ENCODE measurements at regions not wholly inside any gene's neighbourhood (a gene's known extent, or its start where the extent isn't known, plus 50 kb on each side); places are given as distances from the start of the nearest gene placed in this dataset.

DNA sequence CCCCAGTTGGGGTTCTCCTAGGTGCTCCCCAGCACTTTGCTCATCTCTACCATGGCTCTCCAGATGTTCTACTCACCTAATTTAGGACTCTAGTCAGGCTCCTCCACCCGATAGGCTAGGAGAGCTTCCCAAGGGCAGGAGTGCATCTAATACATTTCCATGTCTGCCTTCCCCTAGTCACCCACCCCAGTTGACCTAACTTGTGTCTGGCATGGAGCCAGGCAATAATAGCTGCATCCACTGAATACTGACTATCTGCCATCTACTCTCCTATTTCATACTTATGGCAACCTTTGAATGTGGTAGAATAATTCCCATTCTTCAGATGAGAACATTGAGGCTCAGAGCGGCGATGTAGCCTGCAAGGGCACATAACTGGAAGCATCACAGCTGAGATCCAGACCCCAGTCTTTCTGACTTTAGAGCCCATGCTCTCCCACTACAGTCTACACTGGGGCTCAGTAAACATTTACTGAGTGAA, 71.8 kb upstream of the YWHAQ start:
- no peak overlapping the region for H3K4me3 ChIP-seq (ENCODE audit: low read length)
- no peak for TF ChIP-seq ZNF274 (IDR thresholded peaks at IDR 0.05; ENCODE audit: low read depth, low read length)

DNA sequence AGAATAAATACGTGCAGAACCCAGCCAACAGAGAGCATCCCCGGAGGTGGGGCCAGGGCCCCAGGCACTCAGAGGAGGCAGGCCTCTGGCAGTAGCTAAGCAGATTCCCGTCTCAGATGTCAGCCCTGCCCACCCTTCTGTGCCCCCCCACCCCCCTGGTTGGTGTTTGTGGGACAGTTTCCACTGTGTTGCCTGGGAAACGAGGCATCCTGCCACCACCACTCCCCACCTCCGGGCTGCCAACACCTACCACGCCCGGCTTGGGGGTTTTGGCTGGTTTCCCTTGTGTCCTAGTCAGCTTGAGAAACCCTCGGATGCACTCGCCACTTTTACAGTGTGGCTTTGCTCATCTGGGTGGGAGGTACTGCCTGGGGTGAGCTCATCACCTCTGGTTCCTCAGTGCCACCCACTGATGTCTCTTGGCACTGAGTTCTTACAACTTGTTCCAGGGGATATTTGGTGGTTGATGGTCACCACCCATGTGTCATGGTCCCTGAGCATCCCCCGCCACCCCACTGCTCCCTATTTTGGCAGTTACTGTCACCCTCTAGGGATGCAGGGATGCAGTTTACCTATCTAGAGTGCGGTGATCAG, 72.4 kb upstream of the YWHAQ start:
- no peak for TF ChIP-seq ZNF274 (IDR thresholded peaks at IDR 0.05; ENCODE audit: low read depth, low read length)
- H3K4me3 ChIP-seq (ENCODE audit: low read length) = no peak overlapping the region

DNA sequence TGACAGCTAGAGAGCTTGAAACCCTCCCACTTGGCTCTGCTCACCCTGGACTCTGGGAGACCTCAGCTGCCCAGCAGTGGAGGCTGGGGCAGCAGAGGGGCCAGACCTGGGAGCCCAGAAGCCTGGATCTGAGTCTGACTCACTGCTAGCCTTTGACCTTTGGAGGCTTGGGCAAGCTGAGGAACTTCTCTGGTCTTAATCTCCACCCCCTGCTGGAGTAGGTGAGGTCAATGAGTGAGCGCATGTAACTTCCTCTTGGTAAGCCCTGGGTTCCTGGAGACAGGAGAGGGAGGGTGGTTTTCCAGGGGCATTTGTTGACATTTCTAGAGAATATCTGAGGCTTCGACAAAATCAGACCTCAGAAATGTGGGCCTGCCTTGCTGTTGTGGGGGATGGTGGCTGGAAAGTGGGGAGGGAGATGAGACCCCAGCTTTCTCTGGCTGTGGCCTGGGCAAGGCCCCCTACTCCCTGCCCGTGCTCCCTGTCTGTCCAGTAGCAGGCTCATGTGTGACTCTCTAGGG, 73.0 kb upstream of the YWHAQ start:
- no peak for TF ChIP-seq ZNF274 (IDR thresholded peaks at IDR 0.05; ENCODE audit: low read depth, low read length)
- no peak overlapping the region for H3K4me3 ChIP-seq (ENCODE audit: low read length)

DNA sequence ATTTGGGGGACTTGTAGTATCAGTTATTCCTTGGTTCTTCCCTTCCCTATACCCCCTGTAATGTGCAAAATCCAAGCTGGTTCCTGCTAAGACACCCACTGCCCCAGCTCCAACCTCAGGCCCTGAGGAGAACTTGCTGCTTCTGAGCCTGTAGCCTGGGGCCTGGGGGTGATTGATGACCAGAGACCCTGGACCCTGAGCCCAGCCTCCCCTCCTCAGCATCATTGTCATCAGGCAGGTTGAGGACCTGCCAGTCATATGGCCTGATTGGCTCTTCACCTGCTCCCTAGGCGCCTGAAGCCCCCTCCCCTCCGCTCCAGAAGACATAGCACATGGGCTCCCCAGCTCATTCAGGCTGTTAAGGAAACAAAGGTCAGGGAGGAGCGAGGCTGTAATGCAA, 73.8 kb upstream of the YWHAQ start:
- no peak overlapping the region for H3K4me3 ChIP-seq (ENCODE audit: low read length)
- TF ChIP-seq ZNF274 (IDR thresholded peaks at IDR 0.05; ENCODE audit: low read depth, low read length) = no peak

DNA sequence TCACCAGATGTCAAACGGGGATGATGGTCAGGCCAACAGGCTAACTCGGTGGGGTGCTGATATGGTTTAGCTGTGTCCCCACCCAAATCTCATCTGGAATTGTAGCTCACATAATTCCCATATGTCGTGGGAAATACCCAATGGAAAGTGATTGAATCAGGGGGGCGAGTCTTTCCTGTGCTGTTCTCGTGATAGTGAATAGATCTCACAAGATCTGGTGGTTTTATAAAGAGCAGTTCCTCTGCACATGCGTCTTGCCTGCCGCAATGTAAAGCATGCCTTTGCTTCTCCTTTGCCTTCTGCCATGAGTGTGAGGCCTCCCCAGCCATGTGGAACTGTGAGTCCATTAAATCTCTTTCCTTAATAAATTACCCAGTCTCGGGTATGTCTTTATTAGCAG, 74.4 kb upstream of the YWHAQ start:
- no peak overlapping the region for H3K4me3 ChIP-seq (ENCODE audit: low read length)
- no peak for TF ChIP-seq ZNF274 (IDR thresholded peaks at IDR 0.05; ENCODE audit: low read depth, low read length)

DNA sequence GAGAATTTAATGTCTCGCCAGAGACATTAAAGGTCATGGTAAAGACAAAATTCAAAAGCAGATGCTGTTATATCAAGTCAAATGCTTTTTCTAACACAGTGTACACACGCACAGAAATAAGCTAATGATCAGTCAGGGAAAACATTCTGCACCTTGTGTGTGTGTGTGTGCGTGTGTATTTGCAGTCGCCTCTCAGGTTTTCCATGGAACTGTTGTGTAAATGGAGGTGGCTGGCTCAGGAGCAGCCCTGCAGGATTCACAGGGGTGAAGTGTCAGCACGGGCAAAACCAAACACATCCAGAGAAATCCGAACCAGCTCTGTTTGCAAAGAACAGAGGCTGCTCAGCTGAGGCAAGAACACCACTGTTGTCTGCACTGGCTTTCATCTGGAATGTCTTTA, 76.2 kb upstream of the YWHAQ start:
- no peak for TF ChIP-seq ZNF274 (IDR thresholded peaks at IDR 0.05; ENCODE audit: low read depth, low read length)
- H3K4me3 ChIP-seq (ENCODE audit: low read length) = no peak overlapping the region

DNA sequence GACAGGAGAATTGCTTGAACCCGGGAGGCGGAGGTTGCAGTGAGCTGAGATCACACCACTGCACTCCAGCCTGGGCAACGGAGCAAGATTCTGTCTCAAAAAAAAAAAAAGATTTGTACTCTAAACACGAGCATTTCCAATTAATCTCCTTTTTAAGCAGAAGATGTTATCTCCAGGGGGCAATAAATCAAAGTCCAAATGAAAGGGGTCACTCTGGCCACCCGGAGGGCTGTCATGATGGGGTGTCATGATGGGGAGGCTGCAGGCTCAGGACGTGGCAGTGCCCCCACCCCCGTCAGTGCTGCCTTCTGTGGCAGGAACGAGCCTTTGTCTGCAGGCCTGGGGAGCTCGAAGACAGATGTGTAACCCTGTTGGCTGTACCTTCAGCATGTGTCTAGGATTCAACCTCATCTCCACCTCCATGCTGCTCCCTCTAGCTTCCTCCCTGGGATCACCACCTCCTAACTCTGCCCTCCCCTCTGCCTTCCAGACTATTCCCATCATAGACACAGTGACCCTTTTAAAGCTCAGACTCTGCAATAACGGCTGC, 76.9 kb upstream of the YWHAQ start:
- no peak for TF ChIP-seq ZNF274 (IDR thresholded peaks at IDR 0.05; ENCODE audit: low read depth, low read length)
- no peak overlapping the region for H3K4me3 ChIP-seq (ENCODE audit: low read length)

DNA sequence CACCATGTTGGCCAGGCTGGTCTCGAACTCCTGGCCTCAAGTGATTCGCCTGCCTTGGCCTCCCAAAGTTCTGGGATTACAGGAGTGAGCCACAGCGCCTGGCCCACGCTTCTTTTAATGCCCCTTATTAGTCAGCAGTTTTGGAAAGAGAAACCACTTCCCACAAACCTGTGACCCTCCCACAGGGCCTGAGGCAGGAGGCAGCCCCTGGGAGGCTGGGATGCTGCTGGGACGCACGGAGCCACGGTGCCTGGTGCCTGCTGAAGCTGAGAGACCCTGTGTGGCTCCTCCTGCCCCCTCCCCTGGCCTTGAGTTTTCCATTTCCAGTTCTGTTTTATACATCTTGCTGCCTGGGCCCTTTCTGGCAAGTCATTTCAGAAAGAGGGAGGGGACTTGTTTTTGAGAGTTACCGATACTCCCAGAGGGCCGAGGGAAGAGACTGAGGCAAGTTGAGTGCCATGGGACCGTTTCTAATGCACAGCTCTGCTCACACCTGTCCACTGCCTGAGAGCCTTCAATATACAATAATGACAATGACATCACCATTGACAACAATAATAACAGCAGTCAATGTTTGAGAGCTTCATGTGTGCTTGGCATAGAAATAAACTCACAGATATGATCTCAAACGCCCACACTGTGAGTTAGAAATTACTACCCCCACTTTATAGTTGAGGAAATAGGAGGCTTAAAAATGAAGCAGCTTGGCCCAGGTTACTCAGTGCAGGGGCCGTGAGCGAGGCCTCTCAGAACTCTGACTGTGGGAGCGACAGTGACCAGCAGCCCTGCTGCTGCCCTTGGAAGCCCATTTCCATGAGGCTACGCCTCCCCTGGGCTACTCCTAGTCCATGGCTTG, 78.1 kb upstream of the YWHAQ start:
- no peak overlapping the region for H3K4me3 ChIP-seq (ENCODE audit: low read length)
- TF ChIP-seq ZNF274 (IDR thresholded peaks at IDR 0.05; ENCODE audit: low read depth, low read length) = no peak

DNA sequence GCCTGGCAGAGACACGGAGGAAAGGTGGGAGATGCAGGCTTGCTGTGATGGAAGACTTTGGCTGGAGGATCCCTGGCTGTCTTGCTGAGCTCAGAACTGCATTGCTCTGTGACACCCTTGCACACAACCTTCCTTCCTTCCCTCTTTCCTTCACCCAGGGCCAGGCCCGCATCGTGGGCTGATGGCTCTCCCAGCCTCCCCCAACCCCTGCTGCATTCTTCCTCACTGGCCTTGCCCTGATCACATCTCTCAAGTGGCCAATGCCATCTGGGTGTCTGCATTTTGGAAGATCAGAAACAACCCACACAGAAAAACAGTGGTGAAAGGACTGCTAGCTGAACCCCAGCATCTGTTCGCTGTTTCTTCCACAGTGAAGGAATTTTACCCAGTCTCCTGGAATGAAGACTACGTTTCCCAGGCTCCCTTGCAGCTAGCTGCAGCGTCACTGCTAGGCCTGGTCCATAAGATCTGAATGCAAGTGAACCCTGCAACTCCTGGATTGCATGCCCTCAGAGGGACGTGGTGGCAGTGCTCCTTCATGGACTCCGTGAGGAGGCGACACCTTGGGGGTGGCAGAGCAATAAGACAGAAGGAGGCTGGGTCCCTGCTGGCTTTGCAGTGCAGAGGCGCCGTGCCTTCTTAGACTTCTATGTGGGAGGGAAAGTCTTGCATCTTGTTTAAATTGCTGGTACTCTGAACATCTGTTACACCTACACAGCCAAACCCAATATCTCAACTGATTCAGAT, 78.9 kb upstream of the YWHAQ start:
- H3K4me3 ChIP-seq (ENCODE audit: low read length) = no peak overlapping the region
- TF ChIP-seq ZNF274 (IDR thresholded peaks at IDR 0.05; ENCODE audit: low read depth, low read length) = no peak

DNA sequence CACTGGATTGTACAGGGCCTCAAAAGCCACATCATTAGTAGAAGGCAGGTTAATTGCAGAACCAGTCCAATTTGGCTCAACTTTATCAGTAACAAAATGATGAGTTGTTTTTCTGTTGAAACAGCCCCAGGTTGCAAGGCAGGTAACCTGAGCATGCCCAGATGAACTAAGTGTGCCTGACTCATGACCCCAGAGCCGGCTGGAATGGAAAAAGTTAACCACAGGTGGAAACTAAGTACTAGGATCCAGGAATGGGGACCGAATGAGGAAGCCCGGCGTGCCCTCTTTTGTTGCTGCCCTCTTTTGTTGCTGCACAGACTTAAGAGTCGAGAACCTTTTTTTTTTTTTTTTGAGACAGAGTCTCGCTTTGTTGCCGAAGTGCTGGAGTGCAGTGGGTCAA, 79.5 kb upstream of the YWHAQ start:
- no peak for TF ChIP-seq ZNF274 (IDR thresholded peaks at IDR 0.05; ENCODE audit: low read depth, low read length)
- H3K4me3 ChIP-seq (ENCODE audit: low read length) = no peak overlapping the region

DNA sequence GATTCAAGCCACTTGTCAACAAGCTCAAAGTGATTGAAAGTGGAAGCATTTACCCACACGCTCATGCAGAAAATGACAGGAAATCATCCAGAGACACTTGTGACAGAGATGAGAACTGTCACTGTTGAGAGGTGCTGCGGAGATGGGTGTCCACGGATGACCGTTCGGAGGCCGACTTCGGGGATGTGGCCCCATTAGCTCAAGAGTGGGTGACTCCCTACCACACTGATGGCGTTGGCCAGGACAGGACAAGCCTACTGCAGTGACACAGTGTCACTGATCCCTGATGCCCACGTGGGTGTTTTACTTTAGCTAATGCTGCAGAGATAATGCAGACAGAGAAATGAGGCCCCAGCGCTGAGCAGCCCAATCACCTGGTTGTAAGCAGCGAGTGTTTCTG, 81.5 kb upstream of the YWHAQ start:
- no peak for TF ChIP-seq ZNF274 (IDR thresholded peaks at IDR 0.05; ENCODE audit: low read depth, low read length)
- H3K4me3 ChIP-seq (ENCODE audit: low read length) = no peak overlapping the region

DNA sequence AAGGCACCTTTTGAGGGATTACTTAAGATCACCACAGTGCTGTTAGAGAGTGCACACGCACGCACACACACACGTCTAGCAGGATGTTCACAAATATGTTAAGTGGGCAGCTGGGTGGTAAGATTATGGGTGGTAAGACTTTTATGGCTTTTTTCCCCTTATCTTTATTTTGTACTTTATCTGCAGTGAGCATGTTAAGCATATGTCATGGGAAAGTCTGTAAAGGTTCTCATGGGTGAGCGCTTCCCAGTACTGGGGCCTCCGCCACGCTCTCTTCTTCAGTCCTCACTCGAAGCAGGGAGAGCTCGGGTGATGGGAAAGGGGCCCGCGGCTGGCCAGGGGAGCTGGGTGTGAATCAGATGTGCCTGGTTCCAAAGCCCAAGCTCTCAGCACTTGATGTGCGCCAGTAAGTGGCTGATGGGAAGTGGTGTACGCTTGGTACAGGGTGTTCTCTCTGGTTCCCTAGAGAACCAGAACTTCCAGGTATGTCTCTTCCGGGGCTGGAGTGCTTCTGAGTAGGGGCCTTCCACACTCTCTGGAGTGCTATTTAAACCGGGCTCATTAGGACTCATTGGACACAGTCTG, 83.9 kb upstream of the YWHAQ start:
- no peak for TF ChIP-seq ZNF274 (IDR thresholded peaks at IDR 0.05; ENCODE audit: low read depth, low read length)
- H3K4me3 ChIP-seq (ENCODE audit: low read length) = no peak overlapping the region

DNA sequence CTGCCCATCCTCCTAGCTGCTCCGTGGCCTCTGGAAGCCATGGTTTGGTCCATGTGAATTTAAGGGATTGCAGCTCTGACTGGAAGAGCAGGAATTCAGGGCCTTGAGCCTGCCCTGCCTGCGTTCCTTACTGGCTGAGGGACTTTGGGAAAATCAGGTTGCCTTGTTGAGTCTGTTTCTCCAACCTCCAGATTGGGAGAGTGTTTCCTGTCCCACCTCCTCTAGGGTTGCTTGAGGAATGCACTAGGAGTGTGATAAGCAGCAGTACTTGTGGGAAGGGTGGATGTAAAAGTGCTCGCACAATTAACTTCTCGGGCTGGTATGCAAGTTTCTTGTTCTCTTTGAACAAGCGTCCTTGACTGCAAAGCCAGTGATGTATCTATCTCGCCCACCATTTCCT, 84.4 kb upstream of the YWHAQ start:
- no peak for TF ChIP-seq ZNF274 (IDR thresholded peaks at IDR 0.05; ENCODE audit: low read depth, low read length)
- H3K4me3 ChIP-seq (ENCODE audit: low read length) = no peak overlapping the region

DNA sequence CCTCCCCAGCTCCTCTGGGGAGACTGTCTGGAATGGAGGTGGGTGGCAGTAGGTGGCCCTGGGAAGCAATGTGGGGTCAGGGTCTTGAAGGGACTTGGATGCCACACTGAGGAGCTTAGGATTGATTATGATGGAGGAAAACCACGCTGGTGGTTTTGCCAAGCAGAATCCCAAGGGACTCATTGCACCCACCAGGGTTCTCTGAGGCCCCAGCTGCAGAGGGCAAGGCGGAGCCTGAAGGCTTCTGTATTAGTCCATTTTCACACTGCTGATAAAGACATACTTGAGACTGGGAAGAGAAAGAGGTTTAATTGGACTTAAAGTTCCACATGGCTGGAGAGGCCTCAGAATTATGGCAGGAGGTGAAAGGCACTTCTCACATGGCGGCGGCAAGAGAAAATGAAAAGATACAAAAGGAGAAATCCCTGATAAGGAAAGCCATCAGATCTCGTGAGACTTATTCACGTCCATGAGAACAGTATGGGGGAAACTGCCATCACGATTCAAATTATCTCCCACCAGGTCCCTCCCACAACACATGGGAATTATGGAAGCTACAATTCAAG, 87.2 kb upstream of the YWHAQ start:
- no peak for TF ChIP-seq ZNF274 (IDR thresholded peaks at IDR 0.05; ENCODE audit: low read depth, low read length)
- H3K4me3 ChIP-seq (ENCODE audit: low read length) = no peak overlapping the region
